ENCODE measurements at regions not wholly inside any gene's neighbourhood (a gene's known extent, or its start where the extent isn't known, plus 50 kb on each side); places are given as distances from the start of the nearest gene placed in this dataset.

DNA sequence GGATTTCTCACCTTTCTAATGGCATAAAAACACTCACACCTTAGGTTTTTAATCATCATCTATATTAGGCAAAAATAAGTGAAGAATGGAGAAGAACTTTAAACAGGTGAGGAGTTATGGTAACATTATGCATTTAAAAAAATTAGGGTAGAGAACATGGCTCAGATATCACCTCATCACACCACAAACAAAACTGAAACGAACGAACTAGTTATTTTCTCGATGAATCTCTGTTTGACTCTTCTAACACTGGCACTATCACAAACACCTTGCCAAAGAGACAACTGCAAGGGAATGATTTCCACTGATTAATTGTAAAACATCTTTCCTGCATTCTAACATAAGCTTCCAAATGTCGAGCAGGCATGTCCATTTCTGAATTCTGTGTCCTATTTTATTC is 286.1 kb upstream of the GJE1 start:
- TF ChIP-seq EP300 (IDR thresholded peaks at IDR 0.05) (no peak), POLR2A (IDR thresholded peaks at IDR 0.05) (no peak), CTCF (IDR thresholded peaks at IDR 0.05) (no peak), POLR2AphosphoS5 (IDR thresholded peaks at IDR 0.05) (no peak)
- Histone ChIP-seq H3K27me3 (no peaks in the 10 kb centered on the region), H3K4me1 (no peaks in the 10 kb centered on the region), H3K27ac (no peak overlapping the region), H3K36me3 (no peaks in the 10 kb centered on the region), H3K4me3 (no peak overlapping the region), H3K9me3 (no peaks in the 10 kb centered on the region)
- WGBS, 2 donors (ENCODE audit: low coverage in 1 of 2) = 42 to 78% methylated on average over 4 of the region's 4 CpGs
- no peak for ATAC-seq

DNA sequence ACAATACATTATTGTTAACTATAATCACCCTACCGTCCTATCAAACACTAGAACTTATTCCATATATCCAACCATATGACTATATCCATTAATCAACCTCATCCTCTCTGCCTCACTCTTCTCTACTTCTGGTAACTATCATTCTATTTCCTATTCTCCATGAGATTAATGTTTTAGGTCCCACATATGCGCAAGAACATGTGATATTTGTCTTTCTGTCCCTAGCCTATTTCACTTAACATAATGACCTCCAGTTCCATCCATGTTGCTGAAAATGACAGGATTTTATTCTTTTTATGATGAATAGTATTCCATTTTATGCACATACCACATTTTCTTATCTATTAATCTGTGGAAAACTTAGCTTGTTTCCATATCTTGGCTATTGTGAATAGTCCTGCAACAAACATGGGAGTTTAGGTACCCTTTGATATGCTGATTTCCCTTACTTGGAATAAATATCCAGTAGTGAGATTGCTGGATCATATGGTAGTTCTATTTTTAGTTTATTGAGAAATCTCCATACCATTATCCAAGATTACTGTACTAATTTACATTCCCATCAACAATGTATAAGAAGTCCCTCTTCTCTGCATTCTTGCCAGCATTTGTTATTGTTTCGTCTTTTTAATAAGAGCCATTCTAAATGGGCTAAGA is 289.4 kb upstream of the GJE1 start:
- Histone ChIP-seq H3K4me1 (no peaks in the 10 kb centered on the region), H3K36me3 (no peaks in the 10 kb centered on the region), H3K27me3 (no peaks in the 10 kb centered on the region), H3K9me3 (no peaks in the 10 kb centered on the region), H3K4me3 (no peak overlapping the region), H3K27ac (no peak overlapping the region)
- TF ChIP-seq EP300 (IDR thresholded peaks at IDR 0.05) (no peak), CTCF (IDR thresholded peaks at IDR 0.05) (no peak)
- no peak for ATAC-seq
- 77 to 79% methylated on average over 3 of the region's 3 CpGs for WGBS, 2 donors (ENCODE audit: low coverage in 1 of 2)

DNA sequence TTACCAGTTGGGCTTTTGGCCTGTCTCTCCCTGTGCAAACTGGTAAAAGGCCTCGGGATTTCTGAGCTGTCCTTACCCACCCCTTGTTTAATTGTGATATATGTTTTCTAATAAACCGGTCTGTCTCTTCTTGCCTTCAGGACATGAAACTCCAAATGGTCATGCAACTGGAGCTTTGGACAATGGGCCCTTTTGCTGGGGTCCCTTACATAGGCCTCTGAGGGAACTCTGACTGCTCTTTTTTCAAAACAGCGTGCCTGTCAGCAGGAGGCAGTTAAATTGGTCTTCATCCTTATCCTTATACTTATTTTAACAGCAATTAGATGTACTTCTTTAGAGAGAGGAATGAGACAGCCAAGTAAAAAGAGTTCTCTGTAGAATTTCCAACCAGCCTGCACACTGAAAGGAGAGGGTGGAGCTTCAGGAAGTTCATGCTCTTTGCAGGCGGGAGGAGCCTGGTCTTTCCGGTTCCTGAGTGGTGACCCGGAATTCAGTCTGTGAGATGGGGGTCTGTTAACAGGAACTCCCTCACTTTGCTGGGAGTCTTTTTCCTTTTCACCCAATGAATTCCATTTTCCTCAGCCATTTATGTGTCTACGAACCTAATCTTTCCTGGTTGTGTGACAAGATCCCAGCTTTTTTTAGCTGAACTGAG is 299.6 kb upstream of the GJE1 start:
- TF ChIP-seq POLR2AphosphoS5 (IDR thresholded peaks at IDR 0.05) (no peak), EP300 (IDR thresholded peaks at IDR 0.05) (no peak), CTCF (IDR thresholded peaks at IDR 0.05) (no peak), POLR2A (IDR thresholded peaks at IDR 0.05) (no peak)
- no peaks in the 10 kb centered on the region for H3K36me3 ChIP-seq
- ATAC-seq = no peak
- H3K27ac ChIP-seq = no peak overlapping the region
- no peak overlapping the region for H3K4me3 ChIP-seq
- no peaks in the 10 kb centered on the region for H3K9me3 ChIP-seq
- WGBS, 2 donors (ENCODE audit: low coverage in 1 of 2) = 54 to 86% methylated on average over 5 to 6 of the region's 7 CpGs
- H3K4me1 ChIP-seq = no peaks in the 10 kb centered on the region
- H3K27me3 ChIP-seq = no peaks in the 10 kb centered on the region

DNA sequence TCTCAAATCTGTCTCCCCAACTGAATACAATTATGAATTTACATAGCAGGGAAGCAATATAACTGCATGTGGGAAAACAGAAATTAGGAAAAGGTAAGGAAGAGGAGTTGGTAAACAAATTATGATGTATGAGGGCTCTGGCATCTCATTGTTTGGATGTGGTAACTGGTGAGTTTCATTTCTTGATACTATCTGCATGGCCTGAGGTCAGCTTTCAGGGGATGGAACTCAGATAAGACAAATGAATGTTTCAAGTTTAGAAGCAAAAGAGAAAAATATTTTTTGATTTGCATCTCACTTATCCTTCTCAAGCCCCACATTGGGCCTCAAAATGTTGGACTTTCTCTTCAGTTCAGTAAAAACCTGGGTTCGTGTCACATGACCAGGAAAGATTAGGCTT is 302.2 kb upstream of the GJE1 start:
- no peak overlapping the region for H3K4me3 ChIP-seq
- 67 to 73% methylated on average over 1 of the region's 1 CpG for WGBS, 2 donors (ENCODE audit: low coverage in 1 of 2)
- ATAC-seq = no peak

More for the DNA sequence above, 302.2 kb upstream of the GJE1 start:
- Histone ChIP-seq H3K4me1 (no peaks in the 10 kb centered on the region), H3K9me3 (no peaks in the 10 kb centered on the region), H3K27ac (no peak overlapping the region), H3K27me3 (no peaks in the 10 kb centered on the region), H3K36me3 (no peaks in the 10 kb centered on the region)
- TF ChIP-seq CTCF (IDR thresholded peaks at IDR 0.05) (no peak), POLR2AphosphoS5 (IDR thresholded peaks at IDR 0.05) (no peak), EP300 (IDR thresholded peaks at IDR 0.05) (no peak), POLR2A (IDR thresholded peaks at IDR 0.05) (no peak)
